Panc1 (cell line): ENCODE measurements at regions not wholly inside any gene's neighbourhood (a gene's known extent, or its start where the extent isn't known, plus 50 kb on each side); places are given as distances from the start of the nearest gene placed in this dataset.

Source experiments
- ATAC-seq: fragments of 200-7000 bp; cut with Tn5 transposase; 2 replicates; pipeline ENCODE4 v1.9.1; 2020; ENCODE audit warnings: mild to moderate bottlenecking, moderate library complexity
- BruUV-seq: library from RNA; stranded (reverse); fragments of 400-500 nt; replicated peaks from 2 replicates; lab custom pipeline; 2021; lab: Mats Ljungman, UMichigan
- CTCF ChIA-PET: fragments of 300-600 bp; sonication (Branson Sonifier 250); formaldehyde crosslinking; loops from one replicate; lab custom pipeline; 2022; ENCODE audit warnings: antibody characterized with exemption; lab: Charles Lee
- POLR2A ChIA-PET: fragments of 300-600 bp; sonication (Branson Sonifier 250); formaldehyde crosslinking; loops from one replicate; lab custom pipeline; 2022; ENCODE audit warnings: antibody characterized with exemption; lab: Charles Lee
- DNase-seq: peaks from one replicate; pipeline ENCODE4 v3.0.0-alpha.2; 2010; ENCODE audit warnings: low read depth, low spot score
- H3K27ac ChIP-seq: 2 replicates; pipeline ENCODE4 v1.5.1; 2011; ENCODE audit warnings: mild to moderate bottlenecking, low read length, inconsistent platforms
- H3K27me3 ChIP-seq: fragments of 200-500 bp; sonication (Bioruptor generic); 2 replicates; pipeline ENCODE4 v1.6.0; 2014; ENCODE audit warnings: low read length, inconsistent platforms; ENCODE audit not compliant: control insufficient read depth, insufficient read depth
- H3K36me3 ChIP-seq: fragments of 200-500 bp; sonication (Bioruptor generic); 2 replicates; pipeline ENCODE4 v1.5.1; 2014; ENCODE audit warnings: inconsistent platforms, mild to moderate bottlenecking, low read length, moderate library complexity; ENCODE audit not compliant: control insufficient read depth, insufficient read depth
- H3K4me1 ChIP-seq: 2 replicates; pipeline ENCODE4 v1.5.1; 2011; ENCODE audit warnings: inconsistent platforms, mild to moderate bottlenecking, low read length, moderate library complexity; ENCODE audit not compliant: control insufficient read depth, insufficient read depth
- H3K4me3 ChIP-seq, 2 experiments: 2 replicates each; pipeline ENCODE4 v1.5.1; 2011 to 2012; ENCODE audit warnings: low read depth in 2 of 2, low read length in 2 of 2, mild to moderate bottlenecking in 2 of 2, inconsistent platforms in 1 of 2, moderate library complexity in 1 of 2
- H3K9me3 ChIP-seq: fragments of 200-500 bp; sonication (Bioruptor generic); 2 replicates; pipeline ENCODE4 v1.5.1; 2014; ENCODE audit warnings: low read depth, mild to moderate bottlenecking, inconsistent platforms, low read length, moderate library complexity; ENCODE audit not compliant: control insufficient read depth, insufficient read depth
- POLR2AphosphoS5 ChIP-seq: IDR thresholded peaks from 2 replicates; pipeline ENCODE4 v1.6.1; 2012; ENCODE audit warnings: mild to moderate bottlenecking, low read depth, low read length, moderate library complexity
- REST ChIP-seq, 2 experiments: IDR thresholded peaks; 2 replicates each; pipeline ENCODE4 v1.6.1; 2011 to 2012; ENCODE audit warnings: low read depth in 2 of 2, control low read depth in 1 of 2, low read length in 1 of 2, mild to moderate bottlenecking in 1 of 2, moderate library complexity in 1 of 2; ENCODE audit not compliant: insufficient read depth in 1 of 2
- SIN3A ChIP-seq: IDR thresholded peaks from 2 replicates; pipeline ENCODE4 v1.6.1; 2012; ENCODE audit warnings: low read depth, mild to moderate bottlenecking, low read length, moderate library complexity, borderline replicate concordance; ENCODE audit not compliant: insufficient read depth
- TCF7L2 ChIP-seq: IDR thresholded peaks from 2 replicates; pipeline ENCODE4 v1.6.1; 2011; ENCODE audit warnings: mild to moderate bottlenecking, low read depth, low read length, inconsistent platforms
- in situ Hi-C: cut with HindIII; loops from 2 replicates; pipeline ENCODE4 v1.10.0; 2016; ENCODE audit warnings: low sequenced_read_pairs, low pct_unique_long_range_greater_than_20kb
- intact Hi-C: fragments of 100-400 bp; cut with micrococcal nuclease; formaldehyde crosslinking; loops from one replicate; pipeline ENCODE4 v1.10.0; 2022; ENCODE audit not compliant: unreplicated experiment
- TF ChIP-seq, protein P1 (sequence below): fragments of 450-650 bp; IDR thresholded peaks from 2 replicates; pipeline ENCODE4 v1.5.1; 2017; ENCODE audit warnings: mild to moderate bottlenecking

GRCh38 chr5:44933686-44934085 lies 124.9 kb downstream of the MRPS30 start:
- no peak for TF ChIP-seq TCF7L2
- TF ChIP-seq REST (IDR thresholded peaks at IDR 0.05; ENCODE audit: insufficient read depth in 1 of 2, low read depth in 2 of 2, low read length in 1 of 2): no peak
- TF ChIP-seq, protein P1, sequence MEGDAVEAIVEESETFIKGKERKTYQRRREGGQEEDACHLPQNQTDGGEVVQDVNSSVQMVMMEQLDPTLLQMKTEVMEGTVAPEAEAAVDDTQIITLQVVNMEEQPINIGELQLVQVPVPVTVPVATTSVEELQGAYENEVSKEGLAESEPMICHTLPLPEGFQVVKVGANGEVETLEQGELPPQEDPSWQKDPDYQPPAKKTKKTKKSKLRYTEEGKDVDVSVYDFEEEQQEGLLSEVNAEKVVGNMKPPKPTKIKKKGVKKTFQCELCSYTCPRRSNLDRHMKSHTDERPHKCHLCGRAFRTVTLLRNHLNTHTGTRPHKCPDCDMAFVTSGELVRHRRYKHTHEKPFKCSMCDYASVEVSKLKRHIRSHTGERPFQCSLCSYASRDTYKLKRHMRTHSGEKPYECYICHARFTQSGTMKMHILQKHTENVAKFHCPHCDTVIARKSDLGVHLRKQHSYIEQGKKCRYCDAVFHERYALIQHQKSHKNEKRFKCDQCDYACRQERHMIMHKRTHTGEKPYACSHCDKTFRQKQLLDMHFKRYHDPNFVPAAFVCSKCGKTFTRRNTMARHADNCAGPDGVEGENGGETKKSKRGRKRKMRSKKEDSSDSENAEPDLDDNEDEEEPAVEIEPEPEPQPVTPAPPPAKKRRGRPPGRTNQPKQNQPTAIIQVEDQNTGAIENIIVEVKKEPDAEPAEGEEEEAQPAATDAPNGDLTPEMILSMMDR: no peak
- no peak for TF ChIP-seq POLR2AphosphoS5
- no peak for TF ChIP-seq SIN3A
- ChIA-PET CTCF (no interaction called here), POLR2A (no interaction called here)
- no peaks in the 10 kb centered on the region for H3K27me3 ChIP-seq
- no TSS peak for BruUV-seq
- no peak for ATAC-seq
- H3K4me3 ChIP-seq: no peak overlapping the region
- intact Hi-C loops: no loop called here
- H3K27ac ChIP-seq: no peak overlapping the region
- no peaks in the 10 kb centered on the region for H3K4me1 ChIP-seq
- H3K9me3 ChIP-seq: no peaks in the 10 kb centered on the region
- in situ Hi-C loops: no loop called here
- H3K36me3 ChIP-seq: no peaks in the 10 kb centered on the region
- no peak for DNase-seq

DNA sequence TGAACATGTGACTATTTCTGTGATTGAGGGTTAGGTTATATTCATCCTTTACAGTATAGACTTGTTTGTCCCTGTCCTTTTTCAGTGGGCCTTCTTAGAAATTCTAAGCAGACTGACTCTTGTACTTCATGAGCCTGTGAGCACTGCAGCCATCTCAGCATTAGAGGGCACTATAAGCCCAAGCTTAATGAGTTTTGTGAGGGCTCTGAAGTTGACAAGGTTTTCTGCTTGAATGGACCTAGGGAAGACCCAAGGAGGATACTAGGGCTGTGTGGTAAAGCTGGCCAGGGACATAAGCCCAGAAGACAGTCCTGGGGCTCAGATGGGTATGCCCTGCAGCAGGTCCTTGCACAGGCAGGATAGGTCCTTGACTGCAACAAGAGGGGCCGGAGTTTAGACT lies 126.5 kb downstream of the MRPS30 start:
- TF ChIP-seq, protein P1: peak; percentile 27; the same call in 1 of the 2 replicates
- no peak for TF ChIP-seq TCF7L2
- no peak for ATAC-seq
- Histone ChIP-seq H3K4me3 (no peak overlapping the region), H3K4me1 (no peaks in the 10 kb centered on the region), H3K9me3 (no peaks in the 10 kb centered on the region), H3K27me3 (no peaks in the 10 kb centered on the region), H3K36me3 (no peaks in the 10 kb centered on the region), H3K27ac (no peak overlapping the region)
- ChIA-PET POLR2A (no interaction called here), CTCF (no interaction called here)
- no TSS peak for BruUV-seq
- in situ Hi-C loops (no loop called here), intact Hi-C loops (no loop called here)
- no peak for DNase-seq

DNA sequence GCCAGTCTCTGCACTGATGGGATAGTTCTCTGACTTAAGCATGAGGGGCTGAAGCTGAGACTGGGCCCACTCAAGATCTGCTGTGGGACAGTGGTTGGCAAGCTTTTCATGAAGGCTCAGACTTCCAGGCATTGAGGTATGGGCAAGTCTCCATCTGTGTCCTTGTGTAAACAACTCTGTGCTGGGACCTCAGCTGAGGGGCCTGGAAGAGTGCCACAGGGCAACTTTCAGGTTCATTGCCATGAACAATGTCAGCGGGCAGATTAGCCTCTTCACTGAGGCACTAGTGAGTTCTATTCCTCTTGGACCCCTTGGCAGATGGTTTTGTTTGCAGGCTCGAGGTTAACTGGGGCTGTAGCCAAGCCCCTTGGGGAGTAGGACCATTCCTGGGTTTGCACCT lies 127.1 kb downstream of the MRPS30 start:
- Histone ChIP-seq H3K27me3 (no peaks in the 10 kb centered on the region), H3K9me3 (no peaks in the 10 kb centered on the region), H3K4me1 (no peaks in the 10 kb centered on the region), H3K36me3 (no peaks in the 10 kb centered on the region), H3K4me3 (no peak overlapping the region), H3K27ac (no peak overlapping the region)
- DNase-seq: no peak
- in situ Hi-C loops: no loop called here
- BruUV-seq: no TSS peak
- intact Hi-C loops: no loop called here
- CTCF ChIA-PET: no interaction called here
- ATAC-seq: no peak
- TF ChIP-seq, protein P1: no peak
- TF ChIP-seq POLR2AphosphoS5: no peak
- no peak for TF ChIP-seq TCF7L2
- TF ChIP-seq SIN3A: no peak
- no peak for TF ChIP-seq REST (IDR thresholded peaks at IDR 0.05; ENCODE audit: insufficient read depth in 1 of 2, low read depth in 2 of 2, low read length in 1 of 2)
- POLR2A ChIA-PET: no interaction called here
